ENCODE measurements at regions not wholly inside any gene's neighbourhood (a gene's known extent, or its start where the extent isn't known, plus 50 kb on each side); places are given as distances from the start of the nearest gene placed in this dataset.
A peak's percentile ranks its signal among the peaks of the same experiment; 100 is the strongest.
"Not testable (repeated sequence)": the region's sequence is repeated elsewhere in the genome, so short reads cannot be mapped to it uniquely, and the experiment has no call there.

DNA sequence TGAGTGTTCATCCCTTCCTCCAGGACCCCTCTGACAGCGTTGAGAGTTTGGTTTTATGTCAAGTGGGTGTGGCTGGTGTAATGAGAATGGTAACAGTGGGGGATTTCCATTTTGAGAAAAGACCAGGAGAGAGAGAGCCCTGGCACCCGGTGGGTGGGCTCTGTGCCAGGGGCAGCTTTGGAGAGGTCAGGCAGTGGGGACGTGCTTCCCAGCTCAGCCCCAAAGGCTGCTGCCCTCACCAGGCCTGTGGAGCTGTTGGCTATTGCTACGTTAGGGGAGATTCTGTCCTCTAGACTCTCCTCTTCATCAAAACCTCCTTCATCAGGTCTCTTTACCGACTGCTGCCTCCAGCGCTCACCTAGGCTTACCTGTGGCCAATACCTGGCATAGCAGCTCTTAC is 176.3 kb downstream of the PTPRU start:
- TF ChIP-seq, protein P1, sequence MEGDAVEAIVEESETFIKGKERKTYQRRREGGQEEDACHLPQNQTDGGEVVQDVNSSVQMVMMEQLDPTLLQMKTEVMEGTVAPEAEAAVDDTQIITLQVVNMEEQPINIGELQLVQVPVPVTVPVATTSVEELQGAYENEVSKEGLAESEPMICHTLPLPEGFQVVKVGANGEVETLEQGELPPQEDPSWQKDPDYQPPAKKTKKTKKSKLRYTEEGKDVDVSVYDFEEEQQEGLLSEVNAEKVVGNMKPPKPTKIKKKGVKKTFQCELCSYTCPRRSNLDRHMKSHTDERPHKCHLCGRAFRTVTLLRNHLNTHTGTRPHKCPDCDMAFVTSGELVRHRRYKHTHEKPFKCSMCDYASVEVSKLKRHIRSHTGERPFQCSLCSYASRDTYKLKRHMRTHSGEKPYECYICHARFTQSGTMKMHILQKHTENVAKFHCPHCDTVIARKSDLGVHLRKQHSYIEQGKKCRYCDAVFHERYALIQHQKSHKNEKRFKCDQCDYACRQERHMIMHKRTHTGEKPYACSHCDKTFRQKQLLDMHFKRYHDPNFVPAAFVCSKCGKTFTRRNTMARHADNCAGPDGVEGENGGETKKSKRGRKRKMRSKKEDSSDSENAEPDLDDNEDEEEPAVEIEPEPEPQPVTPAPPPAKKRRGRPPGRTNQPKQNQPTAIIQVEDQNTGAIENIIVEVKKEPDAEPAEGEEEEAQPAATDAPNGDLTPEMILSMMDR (conservative IDR thresholded peaks at IDR 0.05; ENCODE audit: low read depth) = no peak
- POLR2A ChIA-PET (ENCODE audit: low non-redundant PET) = no interaction called here
- DNase-seq (ENCODE audit: low spot score) = no peak
- CTCF ChIA-PET = no interaction called here
- no peak overlapping the region for H3K27ac ChIP-seq

DNA sequence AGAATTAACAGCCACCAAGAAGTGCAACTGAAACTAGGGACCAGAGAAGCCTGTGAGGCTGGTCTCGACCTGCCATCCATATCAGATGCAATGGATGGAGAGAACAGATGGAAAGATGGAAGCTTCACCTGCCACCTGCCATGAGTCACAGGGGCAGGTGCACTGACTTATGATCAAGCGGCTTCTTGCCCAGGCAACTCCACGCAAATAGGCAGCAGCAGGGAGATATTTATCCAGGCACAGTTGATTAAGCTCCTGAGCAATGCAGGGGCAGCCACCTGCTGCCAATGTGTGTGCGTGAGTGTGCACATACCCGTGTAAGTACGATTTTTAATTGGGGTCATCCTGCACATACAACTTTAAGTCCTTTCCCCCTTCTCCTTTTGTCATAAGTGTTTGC is 174.2 kb downstream of the PTPRU start:
- H3K27ac ChIP-seq = no peak overlapping the region
- TF ChIP-seq, protein P1 (conservative IDR thresholded peaks at IDR 0.05; ENCODE audit: low read depth) = no peak
- DNase-seq (ENCODE audit: low spot score) = peak; percentile 20
- ChIA-PET CTCF (no interaction called here), POLR2A (ENCODE audit: low non-redundant PET) (no interaction called here)

DNA sequence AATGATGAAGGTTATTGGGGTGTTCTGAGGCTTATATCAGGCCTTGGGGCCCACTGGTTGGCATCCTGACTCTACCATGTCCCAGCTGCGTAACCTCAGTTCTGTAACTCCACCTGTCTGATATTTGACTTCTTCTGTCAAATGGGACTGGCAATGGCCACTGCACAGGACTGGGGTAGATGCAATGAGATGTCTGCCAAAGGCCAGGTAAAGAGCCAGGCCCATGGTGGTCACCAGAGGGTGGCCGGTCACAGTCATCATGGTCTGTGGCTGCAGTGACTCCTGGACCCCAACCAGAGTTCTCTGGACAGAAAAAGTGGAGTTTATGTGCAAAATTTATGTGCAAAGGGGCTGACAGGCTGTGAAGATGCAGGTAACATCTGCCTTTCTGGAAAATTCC is 173.3 kb downstream of the PTPRU start:
- POLR2A ChIA-PET (ENCODE audit: low non-redundant PET) = no interaction called here
- TF ChIP-seq, protein P1 (conservative IDR thresholded peaks at IDR 0.05; ENCODE audit: low read depth) = no peak
- no peak overlapping the region for H3K27ac ChIP-seq
- DNase-seq (ENCODE audit: low spot score) = no peak
- CTCF ChIA-PET = no interaction called here

DNA sequence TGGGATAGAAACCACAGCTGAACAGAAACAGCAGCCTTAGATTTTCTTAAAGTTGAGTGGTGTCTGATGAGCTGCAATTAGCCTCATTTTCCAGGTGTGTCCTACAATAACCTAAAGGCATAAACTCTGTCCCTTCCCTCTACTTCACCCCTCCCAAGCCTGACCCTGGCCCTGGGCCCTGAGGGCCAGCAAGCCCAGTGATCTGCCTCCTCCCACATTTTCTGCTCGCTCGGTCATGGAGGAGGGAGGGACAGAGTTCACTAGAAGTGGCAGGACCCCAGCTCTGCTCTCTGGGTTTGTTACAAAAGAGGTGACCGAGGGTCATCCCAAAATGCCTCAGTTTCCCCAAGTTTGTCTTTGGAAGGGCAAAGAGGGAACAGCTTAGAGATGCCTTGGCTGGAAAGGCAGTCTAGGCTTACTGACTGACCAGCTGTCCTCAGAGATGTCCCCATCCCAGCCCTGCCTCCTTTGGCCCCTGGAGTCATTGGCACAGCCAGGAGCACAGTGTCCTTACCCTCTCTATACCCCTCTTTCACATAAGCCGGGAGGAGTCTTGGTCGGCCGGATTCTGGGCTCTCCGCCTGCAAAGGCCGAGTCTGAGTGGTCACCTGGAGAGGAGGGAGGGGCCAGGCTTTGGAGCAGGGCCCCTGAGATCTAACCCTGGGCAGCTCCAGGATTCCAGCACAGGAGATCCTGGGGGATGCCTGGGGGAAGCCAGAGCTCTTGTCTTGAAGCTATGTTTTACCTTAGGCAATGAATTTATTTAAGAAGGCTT is 172.7 kb downstream of the PTPRU start:
- TF ChIP-seq, protein P1 (conservative IDR thresholded peaks at IDR 0.05; ENCODE audit: low read depth) = no peak
- no peak overlapping the region for H3K27ac ChIP-seq
- CTCF ChIA-PET = interaction anchor here (0.5 kb wide), 1 partner anchor 10 kb away, joined by 3 read pairs; no protein-coding TSS in a partner anchor
- no peak for DNase-seq (ENCODE audit: low spot score)
- POLR2A ChIA-PET (ENCODE audit: low non-redundant PET) = no interaction called here

DNA sequence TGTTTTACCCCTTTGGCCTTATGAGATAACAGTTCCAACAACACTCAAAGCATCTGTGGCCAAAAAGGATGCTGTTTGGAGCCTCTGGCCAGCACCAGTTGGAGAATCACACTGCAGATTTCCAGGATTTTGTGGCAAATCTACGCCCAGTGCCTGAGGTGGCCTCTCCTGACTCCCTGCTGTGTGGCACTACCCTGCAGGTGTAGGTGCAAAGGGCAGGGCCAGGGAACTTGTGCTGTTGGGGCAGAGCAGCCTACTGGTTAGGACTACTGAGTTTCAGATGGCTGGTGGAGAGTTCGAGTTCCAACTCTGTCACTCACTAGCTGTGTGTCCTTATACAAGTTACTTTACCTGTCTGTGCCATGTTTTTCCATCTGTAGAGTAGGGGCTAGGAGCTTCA is 170.5 kb downstream of the PTPRU start:
- no peak overlapping the region for H3K27ac ChIP-seq
- ChIA-PET POLR2A (ENCODE audit: low non-redundant PET) (no interaction called here), CTCF (no interaction called here)
- TF ChIP-seq, protein P1 (conservative IDR thresholded peaks at IDR 0.05; ENCODE audit: low read depth) = no peak
- no peak for DNase-seq (ENCODE audit: low spot score)

DNA sequence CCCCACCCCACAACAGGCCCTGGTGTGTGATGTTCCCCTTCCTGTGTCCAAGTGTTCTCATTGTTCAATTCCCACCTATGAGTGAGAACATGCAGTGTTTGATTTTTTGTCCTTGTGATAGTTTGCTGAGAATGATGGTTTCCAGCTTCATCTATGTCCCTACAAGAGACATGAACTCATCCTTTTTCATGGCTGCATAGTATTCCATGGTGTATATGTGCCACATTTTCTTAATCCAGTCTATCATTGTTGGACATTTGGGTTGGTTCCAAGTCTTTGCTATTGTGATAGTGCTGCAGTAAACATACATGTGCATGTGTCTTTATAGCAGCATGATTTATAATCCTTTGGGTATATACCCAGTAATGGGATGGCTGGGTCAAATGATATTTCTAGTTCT is 163.9 kb downstream of the PTPRU start:
- CTCF ChIA-PET = interaction anchor here (1.1 kb wide), 1 partner anchor 980 kb away, joined by 3 read pairs; no protein-coding TSS in a partner anchor
- H3K27ac ChIP-seq; DNase-seq (ENCODE audit: low spot score); POLR2A ChIA-PET (ENCODE audit: low non-redundant PET): not testable (repeated sequence)

DNA sequence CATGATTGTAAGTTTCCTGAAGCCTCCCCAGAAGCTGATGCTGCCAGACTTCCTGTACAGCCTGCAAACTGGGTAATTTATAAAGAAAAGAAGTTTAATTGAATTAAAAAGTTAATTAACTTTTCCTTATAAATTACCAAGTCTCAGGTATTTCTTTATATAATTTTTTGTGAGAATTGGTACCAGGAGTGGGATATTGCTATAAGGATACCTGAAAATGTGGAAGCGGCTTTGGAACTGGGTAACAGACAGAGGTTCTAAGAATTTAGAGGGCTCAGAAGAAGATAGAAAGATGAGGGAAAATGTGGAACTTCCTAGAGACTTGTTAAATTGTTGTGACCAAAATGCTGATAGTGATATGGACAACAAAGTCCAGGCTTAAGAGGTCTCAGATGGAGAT is 163.1 kb downstream of the PTPRU start:
- DNase-seq (ENCODE audit: low spot score) = no peak
- CTCF ChIA-PET = interaction anchor here (0.6 to 1.1 kb wide), 3 partner anchors 38 to 980 kb away, joined by 3 read pairs; no protein-coding TSS in a partner anchor
- no peak overlapping the region for H3K27ac ChIP-seq
- TF ChIP-seq, protein P1 (conservative IDR thresholded peaks at IDR 0.05; ENCODE audit: low read depth) = no peak
- POLR2A ChIA-PET (ENCODE audit: low non-redundant PET) = no interaction called here

All from RWPE1 (cell line).